ENCODE measurements at regions not wholly inside any gene's neighbourhood (a gene's known extent, or its start where the extent isn't known, plus 50 kb on each side); places are given as distances from the start of the nearest gene placed in this dataset.

DNA sequence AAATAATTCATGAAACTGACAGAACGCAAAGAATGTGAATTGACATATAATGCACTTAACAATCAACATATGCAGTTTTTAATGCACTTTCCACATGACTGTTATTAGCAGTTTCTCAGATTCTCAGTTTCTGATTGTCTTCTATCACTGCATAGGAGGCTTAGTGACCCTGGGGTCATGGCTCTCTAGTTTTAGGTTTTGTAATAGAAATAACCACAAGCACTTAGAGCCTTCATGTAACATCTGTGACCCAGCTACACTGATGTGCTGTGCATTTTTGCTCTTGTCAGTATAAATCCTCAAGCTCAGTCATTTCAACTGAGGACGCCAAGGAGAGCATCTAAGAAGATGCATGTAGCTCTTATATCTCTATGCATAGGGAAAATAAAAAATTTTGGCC lies 163.1 kb upstream of the IZUMO3 start:
- no peak overlapping the region for H3K27ac ChIP-seq (ENCODE audit: insufficient read depth, low read length)
- H3K9me3 ChIP-seq (ENCODE audit: control insufficient read depth, insufficient read depth, low read depth, low read length) = no peaks in the 10 kb centered on the region
- H3K4me1 ChIP-seq (ENCODE audit: control insufficient read depth, extremely low read depth, insufficient read depth, low read length) = no peaks in the 10 kb centered on the region
- H2AFZ ChIP-seq (ENCODE audit: low read length) = no peak overlapping the region
- H3K4me2 ChIP-seq (ENCODE audit: extremely low read depth, insufficient read depth, low read length) = no peak overlapping the region
- no peaks in the 10 kb centered on the region for H4K20me1 ChIP-seq (ENCODE audit: control insufficient read depth, extremely low read depth, insufficient read depth, low read length)
- no peaks in the 10 kb centered on the region for H3K27me3 ChIP-seq (ENCODE audit: control insufficient read depth, insufficient read depth, low read length)
- H3K4me3 ChIP-seq (replicated peaks in 1 of 4; ENCODE audit: control extremely low read depth in 1 of 4, insufficient read depth in 1 of 4, low read depth in 3 of 4, low read length in 4 of 4) = no peak overlapping the region
- no peaks in the 10 kb centered on the region for H3K36me3 ChIP-seq (ENCODE audit: control insufficient read depth, insufficient read depth, low read length)
- TF ChIP-seq, protein P1, sequence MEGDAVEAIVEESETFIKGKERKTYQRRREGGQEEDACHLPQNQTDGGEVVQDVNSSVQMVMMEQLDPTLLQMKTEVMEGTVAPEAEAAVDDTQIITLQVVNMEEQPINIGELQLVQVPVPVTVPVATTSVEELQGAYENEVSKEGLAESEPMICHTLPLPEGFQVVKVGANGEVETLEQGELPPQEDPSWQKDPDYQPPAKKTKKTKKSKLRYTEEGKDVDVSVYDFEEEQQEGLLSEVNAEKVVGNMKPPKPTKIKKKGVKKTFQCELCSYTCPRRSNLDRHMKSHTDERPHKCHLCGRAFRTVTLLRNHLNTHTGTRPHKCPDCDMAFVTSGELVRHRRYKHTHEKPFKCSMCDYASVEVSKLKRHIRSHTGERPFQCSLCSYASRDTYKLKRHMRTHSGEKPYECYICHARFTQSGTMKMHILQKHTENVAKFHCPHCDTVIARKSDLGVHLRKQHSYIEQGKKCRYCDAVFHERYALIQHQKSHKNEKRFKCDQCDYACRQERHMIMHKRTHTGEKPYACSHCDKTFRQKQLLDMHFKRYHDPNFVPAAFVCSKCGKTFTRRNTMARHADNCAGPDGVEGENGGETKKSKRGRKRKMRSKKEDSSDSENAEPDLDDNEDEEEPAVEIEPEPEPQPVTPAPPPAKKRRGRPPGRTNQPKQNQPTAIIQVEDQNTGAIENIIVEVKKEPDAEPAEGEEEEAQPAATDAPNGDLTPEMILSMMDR (conservative IDR thresholded peaks at IDR 0.05 in 1 of 2, IDR thresholded peaks at IDR 0.05 in 1 of 2; ENCODE audit: low read depth in 1 of 2, low read length in 2 of 2) = no peak
- no peak for TF ChIP-seq EZH2 (IDR thresholded peaks at IDR 0.05; ENCODE audit: low read length, missing control alignments)
- DNase-seq (ENCODE audit: low read depth in 2 of 2) = no peak
- no peak overlapping the region for H3K9ac ChIP-seq (ENCODE audit: insufficient read depth, low read length)
- H3K79me2 ChIP-seq (ENCODE audit: control insufficient read depth, insufficient read depth, low read length) = no peaks in the 10 kb centered on the region

GRCh38 chr9:24698881-24699518 lies 153.3 kb upstream of the IZUMO3 start:
- Histone ChIP-seq H3K27ac (ENCODE audit: insufficient read depth, low read length) (no peak overlapping the region), H3K36me3 (ENCODE audit: control insufficient read depth, insufficient read depth, low read length) (no peaks in the 10 kb centered on the region), H3K4me3 (replicated peaks in 1 of 4; ENCODE audit: control extremely low read depth in 1 of 4, insufficient read depth in 1 of 4, low read depth in 3 of 4, low read length in 4 of 4) (no peak overlapping the region), H3K9ac (ENCODE audit: insufficient read depth, low read length) (no peak overlapping the region), H3K9me3 (ENCODE audit: control insufficient read depth, insufficient read depth, low read depth, low read length) (no peaks in the 10 kb centered on the region), H3K4me2 (ENCODE audit: extremely low read depth, insufficient read depth, low read length) (no peak overlapping the region), H3K4me1 (ENCODE audit: control insufficient read depth, extremely low read depth, insufficient read depth, low read length) (no peaks in the 10 kb centered on the region), H4K20me1 (ENCODE audit: control insufficient read depth, extremely low read depth, insufficient read depth, low read length) (no peaks in the 10 kb centered on the region), H3K79me2 (ENCODE audit: control insufficient read depth, insufficient read depth, low read length) (no peaks in the 10 kb centered on the region), H2AFZ (ENCODE audit: low read length) (no peak overlapping the region), H3K27me3 (ENCODE audit: control insufficient read depth, insufficient read depth, low read length) (no peaks in the 10 kb centered on the region)
- TF ChIP-seq, protein P1 (conservative IDR thresholded peaks at IDR 0.05 in 1 of 2, IDR thresholded peaks at IDR 0.05 in 1 of 2; ENCODE audit: low read depth in 1 of 2, low read length in 2 of 2) = no peak
- no peak for TF ChIP-seq EZH2 (IDR thresholded peaks at IDR 0.05; ENCODE audit: low read length, missing control alignments)
- DNase-seq (ENCODE audit: low read depth in 2 of 2) = no peak

DNA sequence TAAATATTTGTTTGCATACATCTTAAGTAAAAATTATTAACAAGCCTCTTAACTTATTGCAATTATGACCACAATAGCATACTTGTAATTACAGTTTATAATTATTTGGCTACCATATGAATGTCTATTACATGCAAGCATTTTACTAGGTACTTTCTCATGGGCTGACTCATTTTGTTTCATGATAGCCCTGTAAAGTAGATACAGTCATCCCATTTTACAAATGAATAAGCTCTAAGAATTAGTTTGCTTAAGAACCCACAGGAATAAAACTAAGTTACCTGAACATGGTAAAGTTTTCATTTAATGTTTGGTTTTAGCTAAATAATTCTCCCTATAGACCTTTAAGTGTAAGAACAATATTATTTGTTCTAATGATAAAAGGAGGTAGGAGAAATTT lies 126.6 kb upstream of the IZUMO3 start:
- Histone ChIP-seq H3K27ac (ENCODE audit: insufficient read depth, low read length) (no peak overlapping the region), H3K4me1 (ENCODE audit: control insufficient read depth, extremely low read depth, insufficient read depth, low read length) (no peaks in the 10 kb centered on the region), H2AFZ (ENCODE audit: low read length) (no peak overlapping the region), H3K27me3 (ENCODE audit: control insufficient read depth, insufficient read depth, low read length) (no peaks in the 10 kb centered on the region), H3K4me2 (ENCODE audit: extremely low read depth, insufficient read depth, low read length) (no peak overlapping the region), H3K36me3 (ENCODE audit: control insufficient read depth, insufficient read depth, low read length) (no peaks in the 10 kb centered on the region), H3K4me3 (replicated peaks in 1 of 4; ENCODE audit: control extremely low read depth in 1 of 4, insufficient read depth in 1 of 4, low read depth in 3 of 4, low read length in 4 of 4) (no peak overlapping the region), H4K20me1 (ENCODE audit: control insufficient read depth, extremely low read depth, insufficient read depth, low read length) (no peaks in the 10 kb centered on the region), H3K9ac (ENCODE audit: insufficient read depth, low read length) (no peak overlapping the region), H3K79me2 (ENCODE audit: control insufficient read depth, insufficient read depth, low read length) (no peaks in the 10 kb centered on the region), H3K9me3 (ENCODE audit: control insufficient read depth, insufficient read depth, low read depth, low read length) (no peaks in the 10 kb centered on the region)
- TF ChIP-seq, protein P1 (conservative IDR thresholded peaks at IDR 0.05 in 1 of 2, IDR thresholded peaks at IDR 0.05 in 1 of 2; ENCODE audit: low read depth in 1 of 2, low read length in 2 of 2) = no peak
- TF ChIP-seq EZH2 (IDR thresholded peaks at IDR 0.05; ENCODE audit: low read length, missing control alignments) = no peak
- no peak for DNase-seq (ENCODE audit: low read depth in 2 of 2)
